GM12892 (cell line): ENCODE measurements at regions not wholly inside any gene's neighbourhood (a gene's known extent, or its start where the extent isn't known, plus 50 kb on each side); places are given as distances from the start of the nearest gene placed in this dataset.

Source experiments
- POLR2A ChIP-seq: IDR thresholded peaks from 2 replicates; pipeline ENCODE4 v1.6.1; 2011; ENCODE audit warnings: low read depth, low read length, control low read depth
- TAF1 ChIP-seq: IDR thresholded peaks from 2 replicates; pipeline ENCODE4 v1.6.1; 2011; ENCODE audit warnings: low read depth, mild to moderate bottlenecking, control low read depth, low read length, borderline replicate concordance

GRCh38 chr22:26823966-26824365, 166.6 kb downstream of the MIAT start:
- TF ChIP-seq TAF1 (no peak), POLR2A (no peak)
